ENCODE measurements at regions not wholly inside any gene's neighbourhood (a gene's known extent, or its start where the extent isn't known, plus 50 kb on each side); places are given as distances from the start of the nearest gene placed in this dataset.

DNA sequence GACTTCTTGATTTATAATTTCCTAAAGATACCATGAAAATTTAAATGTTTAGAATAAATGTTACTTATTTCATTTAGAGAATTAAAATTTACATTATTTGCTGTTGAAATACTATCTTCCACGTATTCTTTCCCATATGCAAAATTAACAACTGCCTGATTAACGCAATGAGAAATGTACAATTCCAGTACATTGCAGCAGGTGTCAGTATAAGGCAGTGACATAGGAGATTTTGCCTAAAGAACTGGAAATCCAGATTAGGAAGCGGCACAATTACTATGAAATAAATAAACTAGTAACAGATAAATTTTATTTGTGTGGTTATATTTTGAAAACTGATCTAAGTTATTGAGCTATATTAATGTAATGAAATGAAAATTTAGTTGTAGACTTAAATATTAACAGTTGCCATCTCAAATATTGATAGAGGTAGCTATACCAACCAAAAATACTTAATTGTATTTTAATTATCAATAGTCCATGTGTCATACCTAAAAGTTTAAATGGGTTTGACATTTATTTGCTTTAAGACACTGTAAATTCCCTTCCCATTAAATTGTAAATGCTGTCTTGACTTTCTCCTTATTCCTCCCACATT lies 300.2 kb downstream of the UTRN start:
- no peak for DNase-seq

DNA sequence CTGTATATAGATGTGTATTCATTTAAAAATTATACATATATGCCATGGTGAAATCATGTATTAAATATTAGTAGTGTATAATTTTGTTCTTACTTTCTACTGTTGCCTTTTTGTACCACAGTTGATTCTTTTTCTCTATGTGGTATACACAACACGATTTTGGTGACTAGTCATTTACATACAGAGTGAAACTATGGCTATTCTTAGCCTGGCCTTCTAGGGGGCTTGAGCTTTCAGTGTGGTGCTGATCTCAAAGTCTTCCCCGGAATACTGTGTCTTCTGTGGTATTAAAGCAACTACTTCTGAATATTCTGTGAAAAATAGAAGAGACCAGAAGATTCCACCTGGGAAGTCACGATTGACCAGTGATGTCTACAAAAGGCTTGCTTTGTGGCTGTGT lies 301.9 kb downstream of the UTRN start:
- no peak for DNase-seq

- DNase-seq = no peak
These were observed 303.7 kb downstream of the UTRN start for GRCh38 chr6:144588697-144589325.

DNA sequence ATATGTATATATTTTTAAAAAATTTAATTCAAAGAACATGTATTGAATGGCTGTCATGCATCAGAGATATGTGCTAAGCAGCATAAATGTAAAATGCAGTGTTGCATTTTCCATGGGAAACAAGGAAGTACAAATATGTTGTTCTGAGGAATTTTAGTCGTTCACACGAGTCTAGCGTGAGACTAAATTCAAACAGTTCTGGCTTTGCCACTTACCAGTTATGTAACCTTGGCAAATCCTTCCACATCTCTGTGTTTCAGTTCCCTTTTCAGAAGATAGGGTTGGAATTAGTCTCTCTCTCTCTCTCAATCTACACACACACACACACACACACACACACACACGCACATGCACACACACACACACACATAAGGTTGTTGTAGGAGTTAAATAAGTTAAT lies 305.4 kb downstream of the UTRN start:
- DNase-seq = no peak

DNA sequence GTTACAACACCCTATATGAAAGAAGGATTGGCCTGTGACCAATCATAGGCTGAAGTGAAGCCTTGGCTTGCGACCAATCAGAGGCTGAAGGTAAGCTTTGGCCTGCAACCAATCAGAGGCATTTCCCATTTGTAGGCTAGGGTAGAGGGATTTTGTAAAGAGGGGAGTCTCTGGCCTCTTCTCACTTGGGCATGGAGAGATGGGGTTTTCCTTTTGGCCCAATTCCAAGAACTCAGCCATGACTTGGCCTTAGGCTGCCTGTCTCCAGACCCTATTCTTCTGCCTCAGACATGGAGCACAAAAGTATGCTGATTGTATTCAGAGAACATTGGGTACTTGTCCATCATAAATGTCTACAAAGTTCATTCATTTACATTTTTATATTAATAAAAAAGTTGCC lies 308.3 kb downstream of the UTRN start:
- DNase-seq = no peak

DNA sequence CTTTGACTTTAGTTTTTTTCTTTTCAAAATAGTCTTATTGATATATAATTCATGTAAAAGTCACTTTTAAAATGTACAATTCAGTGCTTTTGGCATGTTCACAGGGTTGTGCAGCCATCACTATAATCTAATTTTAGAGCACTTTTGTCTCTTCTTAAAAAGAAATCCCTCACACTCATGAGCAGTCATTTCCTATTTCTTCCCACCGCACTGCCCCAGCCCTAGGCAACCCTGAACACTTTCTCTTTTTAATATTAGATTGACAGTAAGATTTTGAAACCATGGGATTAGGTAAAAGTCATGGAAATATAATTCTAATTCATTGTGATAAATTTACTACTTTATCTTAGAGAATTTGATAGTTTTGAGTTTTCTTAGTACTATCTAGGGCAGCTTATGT lies 309.4 kb downstream of the UTRN start:
- DNase-seq = no peak

- no peak for DNase-seq
These were observed 310.1 kb downstream of the UTRN start for GRCh38 chr6:144595266-144595665.

DNA sequence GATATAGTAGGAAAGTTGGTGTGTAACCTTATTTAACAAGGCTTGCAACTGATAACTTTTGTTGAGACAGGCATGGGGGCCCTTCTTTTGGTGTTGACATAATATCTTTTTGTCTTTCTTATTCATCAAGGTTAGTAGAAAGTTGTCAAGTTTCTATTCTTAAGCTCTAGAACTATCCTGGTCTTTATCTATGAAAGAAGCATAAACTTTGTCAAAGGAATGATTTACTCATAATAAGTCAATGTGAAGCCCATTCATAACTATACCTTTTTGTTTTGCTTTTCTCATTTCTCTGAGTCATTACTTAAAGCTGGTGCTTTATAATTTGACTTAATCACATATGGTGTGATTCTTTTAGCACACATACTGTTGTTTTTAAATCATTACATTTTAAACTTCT lies 312.4 kb downstream of the UTRN start:
- no peak for DNase-seq

- DNase-seq = no peak
These were observed 314.5 kb downstream of the UTRN start for GRCh38 chr6:144599615-144600014.

GRCh38 chr6:144601221-144601620 lies 316.1 kb downstream of the UTRN start:
- DNase-seq = no peak

DNA sequence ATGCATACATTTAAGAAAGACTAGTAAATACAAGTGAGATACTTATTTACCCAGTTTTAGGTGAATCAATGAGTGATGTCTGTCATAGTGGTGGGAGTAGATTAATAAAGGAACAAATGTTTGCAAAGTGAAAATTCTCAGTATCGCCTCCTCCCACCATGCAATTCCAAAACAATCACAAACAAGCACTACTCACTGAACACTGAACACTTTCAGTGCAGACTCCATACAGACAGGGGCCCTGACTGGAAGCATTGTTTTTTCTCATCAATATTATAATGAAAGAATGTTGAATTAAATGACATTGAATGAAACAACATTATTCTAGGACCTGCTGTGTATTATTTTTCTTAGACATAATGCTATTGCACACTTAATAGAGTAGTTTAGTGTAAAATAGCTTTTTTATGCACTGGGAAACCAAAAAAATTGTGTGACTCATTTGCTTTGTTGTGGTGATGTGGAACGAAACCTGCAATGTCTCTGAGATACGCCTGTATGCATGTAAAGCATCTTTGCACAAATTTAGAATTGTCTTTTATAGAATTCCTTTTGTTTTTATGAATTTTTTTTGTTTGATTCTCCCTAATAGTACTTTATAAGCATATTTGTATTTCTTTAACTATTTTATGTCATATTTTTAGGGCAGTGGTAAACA lies 317.5 kb downstream of the UTRN start:
- no peak for DNase-seq

- no peak for DNase-seq
These were observed 320.9 kb downstream of the UTRN start for GRCh38 chr6:144606083-144606482.

DNA sequence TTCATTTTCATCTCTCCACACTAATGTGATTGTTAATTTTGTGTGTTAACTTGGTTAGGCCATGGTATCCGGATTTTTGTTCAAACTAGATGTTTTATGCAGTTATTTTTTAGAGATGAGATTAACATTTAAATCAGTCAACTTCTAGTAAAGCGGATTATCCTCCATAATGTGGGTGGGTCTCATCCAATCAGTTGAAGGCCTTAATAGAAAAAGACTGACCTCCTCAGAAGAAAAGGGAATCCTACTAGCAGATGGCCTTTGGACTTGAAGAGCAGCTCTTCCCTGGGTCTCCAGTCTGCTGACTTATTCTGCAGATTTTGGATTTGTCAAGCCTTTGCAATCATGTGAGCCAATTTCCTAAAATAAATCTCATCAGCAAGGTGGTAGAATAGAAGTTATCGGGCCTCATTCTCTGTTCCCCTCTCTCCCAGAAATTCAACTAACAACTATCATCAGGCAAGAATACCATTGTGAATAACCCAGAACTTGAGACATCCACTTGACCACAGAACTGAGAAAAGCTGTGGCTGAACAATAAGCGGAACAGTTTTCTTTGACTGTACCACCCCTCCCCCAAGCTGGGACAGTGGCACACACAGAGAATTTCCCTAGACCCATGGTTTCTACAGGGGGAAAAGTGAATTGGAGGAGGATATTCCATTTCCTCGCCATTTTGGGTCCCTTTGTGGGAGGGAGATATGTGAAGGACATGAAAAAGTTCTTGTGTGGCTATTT lies 323.0 kb downstream of the UTRN start:
- DNase-seq = no peak

DNA sequence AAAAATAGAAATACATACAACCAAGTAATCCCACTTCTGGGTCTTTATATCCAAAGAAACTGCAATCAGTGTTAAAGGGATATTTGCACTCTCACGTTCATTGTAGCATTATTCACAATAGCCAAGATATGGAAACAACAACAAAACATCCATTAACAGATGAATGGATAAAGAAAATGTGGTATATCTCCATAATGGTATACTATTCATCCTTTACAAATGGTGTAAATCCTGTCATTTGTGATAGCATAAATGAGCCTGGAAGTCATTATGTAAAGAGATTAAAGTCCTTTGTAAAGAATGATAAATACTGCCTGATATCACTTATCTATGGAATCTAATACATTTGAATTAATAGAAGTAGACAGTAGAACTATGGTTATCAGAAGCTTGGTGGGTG lies 327.7 kb downstream of the UTRN start:
- DNase-seq = no peak

- no peak for DNase-seq
These were observed 328.7 kb downstream of the UTRN start for GRCh38 chr6:144613859-144614258.

DNA sequence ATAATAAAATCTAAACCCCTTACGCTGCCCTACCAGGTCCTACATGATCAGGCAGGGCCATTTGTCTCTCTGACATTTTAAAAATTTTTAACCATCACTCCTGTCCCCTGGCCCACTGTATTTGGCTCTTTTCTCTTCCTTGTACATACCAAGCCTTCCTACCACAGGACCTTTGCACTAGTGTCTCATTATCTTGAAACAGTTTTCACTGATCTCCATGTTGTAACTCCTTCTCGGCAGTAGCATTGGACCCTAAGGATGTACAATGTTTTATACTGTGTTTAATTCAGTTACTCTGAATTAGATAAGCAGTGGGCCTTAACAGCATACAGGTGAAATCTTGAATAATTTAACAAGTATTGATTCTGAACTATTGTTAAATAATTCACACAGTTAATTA lies 330.7 kb downstream of the UTRN start:
- no peak for DNase-seq

DNA sequence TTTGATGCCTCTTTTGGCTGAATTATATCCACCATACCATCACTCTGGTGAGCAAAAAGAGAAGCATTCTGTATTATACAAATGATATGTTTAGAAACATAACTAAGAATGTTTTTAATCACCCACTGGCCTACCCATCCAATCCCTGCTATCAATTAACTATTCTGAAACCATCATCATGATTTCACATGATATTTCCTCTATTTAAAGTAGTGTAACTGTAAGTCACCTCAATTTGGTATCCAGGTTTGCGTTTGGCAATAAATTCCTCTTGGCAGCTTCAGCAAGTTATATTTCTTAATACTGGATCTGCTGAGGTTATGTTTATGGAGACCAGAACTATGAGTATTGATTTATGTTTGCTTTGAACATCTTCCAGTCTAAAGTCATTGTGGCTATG lies 332.1 kb downstream of the UTRN start:
- DNase-seq = no peak

GRCh38 chr6:144617708-144618107 lies 332.6 kb downstream of the UTRN start:
- no peak for DNase-seq

DNA sequence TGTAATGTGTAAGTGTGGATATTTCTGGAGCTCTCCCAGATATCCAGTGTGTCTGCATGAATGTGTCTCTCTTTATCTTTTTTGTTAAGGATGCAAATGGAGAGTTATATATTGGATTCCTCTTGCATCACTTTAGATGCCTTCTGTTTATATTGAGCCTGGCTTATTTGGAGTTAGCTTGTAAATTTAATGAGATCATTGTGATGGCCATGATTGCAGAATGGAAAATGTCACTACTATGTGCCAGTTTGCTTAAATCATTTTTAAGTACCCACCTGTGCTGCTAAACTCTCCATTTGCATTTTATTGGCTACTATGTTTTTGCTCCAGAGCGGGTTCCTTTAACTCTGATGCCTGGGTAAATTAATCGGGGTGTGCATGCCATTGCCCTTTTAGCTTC lies 334.8 kb downstream of the UTRN start:
- DNase-seq = no peak

DNA sequence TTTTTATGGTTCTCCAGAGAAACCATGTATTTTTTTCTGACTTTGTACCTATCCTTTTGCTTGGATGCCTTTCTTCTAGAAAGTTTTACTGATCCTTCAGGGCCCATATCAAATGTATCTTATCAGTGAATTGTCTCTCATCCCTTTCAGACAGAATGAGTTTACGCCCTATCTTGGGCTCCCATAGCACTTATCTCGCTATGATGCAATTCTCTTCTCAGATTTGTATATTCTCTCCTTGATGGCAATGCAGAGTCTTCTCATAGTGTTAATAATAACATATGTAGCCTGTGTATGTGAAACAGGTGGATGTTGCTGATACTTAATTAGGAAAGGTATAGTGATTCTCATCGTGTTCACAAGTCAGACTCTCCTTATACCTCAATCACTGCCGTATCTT lies 336.2 kb downstream of the UTRN start:
- no peak for DNase-seq

GRCh38 chr6:144624246-144624645 lies 339.1 kb downstream of the UTRN start:
- DNase-seq = no peak

DNA sequence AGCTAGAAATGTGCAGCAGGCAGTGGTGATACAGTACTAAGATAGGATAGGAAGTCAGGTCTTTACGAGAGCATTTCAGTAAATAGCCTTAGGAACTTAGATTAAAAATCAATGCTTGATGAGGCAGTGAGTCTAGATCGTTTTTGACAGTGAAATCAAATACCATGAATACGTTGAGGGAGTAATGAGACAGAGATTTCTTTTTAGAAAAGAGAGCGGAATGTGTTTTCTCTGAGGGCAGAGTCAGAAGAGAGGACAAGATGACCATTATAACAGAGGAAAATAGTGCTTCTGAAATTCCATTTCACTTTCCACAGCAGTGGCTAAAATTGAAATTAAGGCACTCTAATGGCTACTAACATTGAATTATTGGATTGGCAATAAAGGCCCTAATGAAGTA lies 339.6 kb downstream of the UTRN start:
- no peak for DNase-seq

DNA sequence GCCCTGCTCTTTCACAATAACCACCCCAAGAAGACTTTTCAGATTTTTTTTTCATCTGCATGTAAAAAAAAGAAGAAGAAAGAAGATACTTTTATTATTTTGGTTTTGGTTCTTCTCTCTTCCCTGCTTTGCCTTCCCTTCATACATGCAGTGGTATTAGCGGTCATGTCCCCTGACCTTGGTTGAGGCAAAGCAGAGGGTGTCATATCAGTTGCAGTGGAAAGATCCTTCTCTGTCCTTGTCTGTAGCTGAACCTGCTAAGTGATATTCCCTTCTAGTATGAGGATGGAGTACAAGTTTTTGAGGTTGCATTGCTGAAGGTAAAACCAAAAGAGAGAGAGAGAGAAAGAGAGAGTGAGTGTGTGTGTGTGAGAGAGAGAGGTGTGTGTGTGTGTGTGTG lies 345.7 kb downstream of the UTRN start:
- DNase-seq = no peak

- DNase-seq = no peak
These were observed 347.1 kb downstream of the UTRN start for GRCh38 chr6:144632266-144632665.
